ENCODE measurements at regions not wholly inside any gene's neighbourhood (a gene's known extent, or its start where the extent isn't known, plus 50 kb on each side); places are given as distances from the start of the nearest gene placed in this dataset.
A peak's percentile ranks its signal among the peaks of the same experiment; 100 is the strongest.
"Not testable (repeated sequence)": the region's sequence is repeated elsewhere in the genome, so short reads cannot be mapped to it uniquely, and the experiment has no call there.

DNA sequence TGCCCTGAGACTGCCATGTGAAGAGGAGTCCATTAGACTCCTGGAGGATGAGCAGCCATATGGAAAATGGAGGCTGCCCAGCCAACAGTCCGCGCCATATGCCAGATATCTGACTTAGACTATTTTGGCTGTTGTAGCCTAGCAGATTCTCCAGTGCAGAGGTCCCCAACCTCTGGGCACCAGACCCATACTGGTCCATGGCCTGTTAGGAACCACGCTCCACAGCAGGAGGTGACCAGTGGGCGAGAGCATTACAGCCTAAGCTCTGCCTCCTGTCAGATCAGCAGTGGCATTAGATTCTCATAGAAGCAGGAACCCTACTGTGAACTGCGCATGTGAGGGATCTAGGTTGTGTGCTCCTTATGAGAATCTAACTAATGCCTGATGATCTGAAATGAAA lies 851.9 kb downstream of the NR2F1-AS1 start:
- no peak for DNase-seq

DNA sequence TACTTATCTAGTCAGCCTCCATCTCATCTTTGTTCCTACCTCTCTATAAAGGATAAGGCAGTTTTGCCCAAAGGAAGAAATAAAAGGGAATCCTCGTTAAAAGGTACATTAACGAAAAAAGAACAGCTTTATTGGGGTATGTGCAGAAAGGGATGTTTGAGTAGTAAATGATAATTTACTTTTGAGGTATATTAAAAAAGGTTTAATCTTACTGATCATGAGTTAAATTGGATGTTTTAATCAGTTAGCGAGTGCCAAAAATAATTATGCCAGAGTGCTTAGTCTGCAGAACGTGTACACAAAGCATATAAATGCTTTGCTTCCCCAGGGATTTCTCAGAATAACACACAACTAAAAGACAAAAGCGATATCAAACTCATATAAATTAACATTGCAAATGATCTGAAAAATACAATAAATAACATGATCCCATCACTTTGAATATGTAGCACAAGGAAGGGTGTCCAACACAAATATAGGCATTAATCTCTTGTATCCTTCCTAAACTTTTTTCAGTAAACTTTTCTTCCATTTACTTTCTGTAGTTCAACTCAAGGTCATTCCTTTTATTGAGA lies 865.0 kb downstream of the NR2F1-AS1 start:
- DNase-seq: no peak

DNA sequence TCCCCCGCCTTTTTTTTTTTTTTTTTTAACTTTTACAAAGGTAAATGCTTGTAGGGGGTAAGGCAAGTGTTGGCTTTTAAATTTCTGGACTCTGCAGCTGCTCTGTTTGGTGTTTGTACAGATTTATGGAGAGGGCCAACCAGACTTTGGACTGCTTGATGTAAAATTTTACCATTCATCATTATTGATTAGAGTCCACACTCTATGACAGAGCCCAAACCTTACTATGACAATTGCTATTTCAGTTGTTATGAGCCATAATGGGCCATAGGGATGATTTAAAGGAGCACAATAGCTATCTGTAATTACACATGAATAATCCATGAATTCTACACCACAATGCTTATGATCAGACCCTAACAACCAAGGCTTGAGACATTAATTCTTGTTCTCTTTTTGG lies 867.2 kb downstream of the NR2F1-AS1 start:
- DNase-seq: no peak

DNA sequence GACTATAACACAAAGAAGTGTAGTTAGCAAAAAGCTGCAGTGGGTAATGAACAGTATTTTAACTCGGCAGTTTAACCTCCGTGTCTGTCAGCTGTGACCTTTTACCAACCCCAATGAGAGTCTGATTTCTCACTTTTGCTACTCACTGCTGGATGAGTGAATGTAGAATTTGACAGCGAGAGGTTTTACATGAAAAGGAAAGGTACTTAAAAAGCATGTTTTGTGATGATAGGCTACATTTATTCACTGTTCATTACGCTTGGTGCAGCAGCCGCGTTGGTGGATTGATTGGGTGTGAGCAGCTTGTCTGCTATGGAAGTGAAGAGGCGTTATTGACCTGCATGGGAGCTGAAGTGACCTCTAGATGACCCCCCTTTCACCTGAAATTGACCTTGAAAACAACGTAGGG lies 867.7 kb downstream of the NR2F1-AS1 start:
- DNase-seq: no peak

DNA sequence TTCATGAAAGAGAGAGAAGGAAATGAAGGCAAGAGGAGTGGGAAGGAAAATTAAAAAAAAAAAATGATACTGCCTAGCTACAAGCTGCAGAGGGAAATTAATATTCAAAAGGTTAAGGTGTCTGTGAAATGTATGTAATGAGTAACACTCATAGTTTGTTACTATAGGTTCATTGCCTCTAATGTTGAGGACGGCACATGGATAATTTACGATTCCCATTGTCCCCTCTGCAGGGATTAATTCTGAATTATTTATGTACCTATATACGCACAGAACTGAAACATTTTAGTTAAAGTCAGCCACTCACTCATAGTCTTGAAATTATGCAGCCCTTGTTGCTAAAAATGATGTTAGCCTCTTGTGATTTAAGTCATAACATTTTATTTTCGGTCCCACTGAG lies 869.1 kb downstream of the NR2F1-AS1 start:
- DNase-seq: no peak

DNA sequence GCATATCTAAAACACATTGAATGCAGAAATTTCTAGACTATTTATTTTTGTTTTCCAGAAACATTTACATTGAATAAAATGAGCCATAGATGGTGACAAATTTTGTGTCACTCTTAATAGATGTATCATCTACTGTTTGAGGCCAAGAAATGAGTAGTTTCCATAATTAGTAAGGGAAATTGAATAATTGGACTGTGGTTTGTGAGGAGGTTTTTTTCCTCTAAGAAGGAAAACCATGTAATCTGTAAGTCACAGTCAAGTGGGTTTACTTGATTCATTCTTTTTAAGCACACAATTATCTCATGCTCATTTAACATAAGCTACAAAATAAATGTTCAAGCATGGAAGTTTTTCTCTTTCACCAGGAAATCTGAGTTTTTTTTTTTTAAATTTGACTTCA lies 876.4 kb downstream of the NR2F1-AS1 start:
- DNase-seq: no peak

DNA sequence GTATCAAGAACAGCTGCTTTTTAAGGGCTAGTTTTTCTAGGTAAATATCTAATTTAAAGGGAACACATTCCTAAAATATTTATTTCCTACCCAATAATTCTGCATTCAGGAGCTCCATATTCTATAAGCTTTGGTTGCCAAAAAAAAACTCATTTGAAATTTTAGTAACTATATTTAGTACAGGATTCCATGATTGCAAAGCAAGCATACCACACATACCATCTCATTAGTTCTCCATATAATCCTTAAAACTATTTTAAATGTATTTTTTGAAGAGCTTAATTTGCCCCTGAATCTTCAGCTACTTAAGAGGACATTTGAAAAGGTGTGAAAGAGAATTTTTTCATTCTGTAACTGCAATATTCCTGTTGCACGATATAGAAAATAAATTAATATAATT lies 877.0 kb downstream of the NR2F1-AS1 start:
- DNase-seq: no peak

DNA sequence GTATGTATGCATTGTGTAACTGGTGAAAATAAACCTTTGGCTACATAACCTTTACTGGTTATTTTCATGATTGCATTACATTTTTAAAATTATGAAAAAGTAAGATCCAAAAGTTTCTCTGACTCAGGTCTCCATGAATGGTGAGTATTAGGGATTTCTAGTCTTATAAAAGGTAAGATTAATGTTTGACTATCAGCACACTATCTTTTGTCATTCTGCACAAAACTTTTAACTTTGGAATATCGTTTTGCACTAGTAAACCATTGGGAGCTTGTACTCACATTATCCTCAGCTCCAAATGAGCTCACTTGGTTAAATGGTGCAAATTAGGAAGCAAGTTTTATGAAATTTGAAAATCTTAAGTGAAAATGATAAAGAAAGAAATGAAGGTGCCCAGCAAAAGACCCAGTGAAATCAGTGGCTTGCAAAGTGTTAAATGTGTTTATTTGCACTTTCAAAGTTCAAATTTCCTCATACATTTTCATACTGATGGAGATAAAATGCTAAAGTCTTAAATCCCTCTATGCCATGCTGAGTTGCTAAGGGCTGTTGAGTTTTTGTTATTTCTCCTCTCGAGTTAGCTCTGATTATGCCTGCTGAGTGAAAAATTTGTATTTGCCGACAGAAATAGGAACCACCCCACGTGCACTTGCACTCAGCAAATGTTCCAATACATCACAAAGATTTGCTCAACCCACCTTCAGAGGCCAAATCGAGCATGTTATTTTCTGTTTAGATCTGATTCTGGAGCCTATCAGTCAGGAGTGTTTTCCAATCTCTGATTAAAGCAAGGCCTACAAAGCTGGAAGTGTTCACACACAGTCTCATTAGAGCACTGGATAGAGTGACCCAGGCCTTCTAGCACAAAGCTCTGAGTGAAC lies 885.7 kb downstream of the NR2F1-AS1 start:
- no peak for DNase-seq

DNA sequence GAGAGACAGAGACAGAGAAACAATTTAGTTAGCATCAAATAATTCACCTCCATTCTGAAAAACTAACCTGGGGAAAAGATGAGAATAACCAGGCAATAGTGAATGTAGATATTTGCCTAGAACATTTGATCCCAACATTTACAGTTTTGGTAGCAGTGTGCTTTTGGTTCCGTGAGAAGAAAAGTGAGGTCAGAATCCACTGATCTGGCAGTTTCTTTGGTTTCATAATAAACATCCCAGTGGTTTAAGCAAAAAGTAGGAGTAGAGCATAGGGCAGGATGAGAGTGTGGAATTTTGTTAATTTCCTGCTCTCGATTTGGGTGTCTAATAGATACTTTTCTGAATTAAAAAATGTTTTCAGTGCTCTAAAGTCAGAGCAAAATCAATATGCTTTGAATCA lies 887.0 kb downstream of the NR2F1-AS1 start:
- no peak for DNase-seq

DNA sequence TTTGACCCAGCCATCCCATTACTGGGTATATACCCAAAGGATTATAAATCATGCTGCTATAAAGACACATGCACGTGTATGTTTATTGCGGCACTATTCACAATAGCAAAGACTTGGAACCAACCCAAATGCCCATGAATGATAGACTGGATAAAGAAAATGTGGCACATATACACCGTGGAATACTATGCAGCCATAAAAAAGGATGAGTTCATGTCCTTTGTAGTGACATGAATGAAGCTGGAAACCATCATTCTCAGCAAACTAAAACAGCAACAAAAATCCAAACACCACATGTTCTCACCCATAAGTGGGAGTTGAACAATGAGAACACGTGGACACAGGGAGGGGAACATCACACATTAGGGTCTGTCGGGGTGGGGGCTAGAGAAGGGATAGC lies 889.1 kb downstream of the NR2F1-AS1 start:
- DNase-seq: not testable (repeated sequence)

DNA sequence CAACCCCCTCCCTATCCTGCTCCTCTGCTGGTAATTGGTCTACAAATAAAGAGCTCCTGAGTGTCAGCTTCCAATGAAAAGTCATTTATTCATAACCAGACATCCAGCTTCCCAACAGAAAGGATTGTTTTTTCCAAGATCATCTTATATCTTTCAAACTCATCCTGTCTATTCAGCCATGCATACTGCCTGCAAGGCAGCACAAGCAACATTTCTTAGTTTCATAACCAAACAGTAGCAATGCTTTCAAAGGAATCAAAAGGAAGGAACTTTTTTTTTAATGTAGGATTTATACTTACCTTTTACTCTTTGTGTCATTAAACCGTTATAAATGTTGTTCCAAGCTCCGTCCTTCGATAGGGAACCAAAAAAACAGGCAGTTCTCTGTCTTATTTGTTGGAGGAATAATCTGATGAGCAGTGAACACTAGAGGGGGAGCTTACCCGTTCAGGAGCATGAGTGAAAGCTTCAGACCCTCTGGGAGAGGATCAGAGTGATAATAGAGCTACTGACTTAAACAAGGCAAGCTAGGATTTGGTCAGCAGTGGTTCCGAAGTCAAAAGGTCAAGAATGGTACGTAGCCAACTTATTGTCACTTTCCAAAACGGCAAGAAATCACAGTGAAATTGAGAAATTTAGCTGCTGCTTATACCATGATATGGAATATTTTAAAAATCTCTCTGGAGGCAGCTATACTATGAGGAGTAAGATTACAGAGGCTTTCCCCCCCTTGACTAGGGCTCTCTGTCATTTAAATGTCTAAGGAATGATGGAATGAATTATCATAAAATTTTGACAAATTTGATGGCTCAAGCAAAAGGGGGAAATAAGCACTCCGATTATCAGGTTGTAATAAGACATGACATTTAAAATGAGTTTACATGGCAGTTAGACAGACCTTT lies 892.9 kb downstream of the NR2F1-AS1 start:
- DNase-seq: peak in 7 of 51 donors; percentile 0 to 26 (median 3)

DNA sequence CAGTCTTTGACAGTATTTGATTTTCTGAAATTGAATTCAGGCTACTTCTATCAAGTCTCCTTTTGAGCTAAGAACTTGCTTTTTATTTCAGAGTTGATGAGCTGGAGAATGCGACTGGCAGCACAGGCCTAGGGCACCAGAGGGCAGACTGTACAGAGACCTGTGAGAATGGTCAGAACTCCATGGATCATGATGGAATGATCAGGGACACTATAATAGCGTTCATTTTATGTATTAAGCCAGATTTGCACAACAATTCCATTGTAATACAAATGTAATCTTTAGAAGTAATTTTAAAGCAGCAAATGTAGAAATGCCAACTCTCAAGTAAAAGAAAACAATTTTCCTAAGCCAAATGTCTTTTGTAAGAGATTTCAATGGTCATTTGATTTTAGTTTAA lies 902.4 kb downstream of the NR2F1-AS1 start:
- peak in 14 of 51 donors; percentile 2 to 29 (median 8) for DNase-seq

DNA sequence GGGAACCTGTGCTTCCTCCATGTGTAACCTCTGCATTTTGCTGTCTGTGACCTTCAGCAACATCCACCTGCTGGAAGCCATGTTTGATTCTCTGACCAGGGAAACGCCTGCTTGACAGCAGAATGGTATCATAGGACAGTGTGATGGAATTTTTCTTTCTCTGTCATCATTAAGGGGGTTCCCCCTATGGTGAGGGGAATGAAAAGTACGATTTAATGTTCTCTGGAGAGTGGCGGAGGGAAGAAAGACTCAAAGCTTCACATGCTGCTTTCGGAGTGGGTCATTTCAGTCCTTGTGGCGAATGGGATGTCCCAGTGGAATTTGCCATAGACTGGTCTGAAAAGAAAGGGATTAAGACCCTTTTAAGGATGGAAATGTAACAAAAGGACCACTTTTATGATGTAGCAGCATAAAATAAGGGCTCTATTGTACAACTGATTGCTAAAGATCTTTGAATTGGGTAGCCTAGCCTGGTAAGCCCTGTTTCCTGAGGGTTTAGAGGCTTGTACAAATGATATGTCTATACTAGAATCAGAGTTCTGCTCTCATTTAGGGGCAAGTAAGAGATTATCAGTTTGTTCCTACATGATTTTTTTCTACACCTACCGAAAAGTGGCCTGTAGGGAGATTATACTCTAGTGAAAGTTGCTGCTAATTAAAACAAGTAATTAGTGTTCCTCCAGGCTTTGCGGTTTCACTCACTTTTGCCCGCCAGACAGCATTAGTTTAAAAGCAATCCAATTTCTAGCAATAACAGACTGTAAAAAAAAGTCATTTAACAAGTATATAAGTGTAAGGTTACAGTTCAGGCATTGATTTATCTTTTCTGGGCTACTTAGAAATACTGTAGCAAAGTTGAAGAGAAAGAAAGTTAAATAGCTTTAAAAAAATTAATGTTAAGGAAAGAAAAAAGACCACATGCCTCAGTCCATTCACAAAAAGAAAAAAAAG lies 904.5 kb downstream of the NR2F1-AS1 start:
- no peak for DNase-seq

DNA sequence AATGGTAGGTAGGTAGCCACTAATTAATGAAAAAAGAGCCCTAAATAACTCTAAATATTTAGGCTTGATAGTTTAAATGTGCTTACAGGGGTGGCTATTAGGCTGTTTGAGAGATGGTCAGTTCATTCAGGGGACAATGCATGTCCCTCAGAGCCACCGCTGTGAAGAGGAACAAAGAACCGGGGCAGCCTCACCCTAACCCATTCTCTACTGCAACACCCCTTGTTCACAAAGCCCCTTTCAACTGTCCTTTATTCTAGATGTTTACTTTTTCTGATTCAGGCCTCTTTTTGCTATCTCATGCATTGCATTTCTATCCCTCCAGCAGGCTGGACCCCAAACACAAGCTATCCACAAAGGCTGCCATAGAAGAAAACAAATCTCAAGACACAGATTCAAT lies 906.7 kb downstream of the NR2F1-AS1 start:
- no peak for DNase-seq

DNA sequence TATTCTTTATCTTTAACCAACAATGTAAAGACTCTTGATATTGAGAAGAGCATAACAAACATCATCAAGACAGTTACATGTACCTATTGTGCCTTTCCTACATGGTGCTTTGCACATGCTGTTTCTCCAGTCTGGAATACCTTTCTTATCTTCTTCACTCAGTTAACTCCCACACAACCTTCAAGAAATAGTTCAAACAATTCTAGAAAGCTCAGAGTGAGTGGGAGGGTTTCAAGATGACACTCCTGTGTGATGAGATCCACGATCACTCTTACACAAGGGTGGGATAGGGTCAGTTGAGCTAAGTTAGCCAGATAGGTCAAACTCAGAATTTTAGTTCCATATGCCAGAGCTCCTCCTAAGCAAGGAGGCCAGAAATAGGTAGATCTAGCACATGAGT lies 915.5 kb downstream of the NR2F1-AS1 start:
- no peak for DNase-seq

DNA sequence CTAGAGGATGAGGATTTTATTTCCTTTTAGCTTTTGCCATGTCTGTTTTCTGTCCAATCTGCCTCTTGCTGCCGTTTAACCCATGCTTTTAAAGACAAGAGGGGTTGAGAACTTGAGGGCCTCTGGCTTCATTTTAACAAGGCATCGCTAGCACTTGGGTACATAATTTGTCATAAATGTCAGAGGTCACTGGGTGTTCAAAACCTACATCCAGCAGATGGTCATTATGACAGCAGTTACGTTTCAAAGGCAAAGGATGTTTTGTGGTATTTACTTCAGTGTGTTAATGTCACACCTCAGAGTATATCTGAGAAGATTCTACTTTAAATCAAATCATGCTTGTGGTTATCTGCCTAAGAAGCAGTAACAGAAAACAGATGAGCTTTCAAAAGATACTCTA lies 918.3 kb downstream of the NR2F1-AS1 start:
- no peak for DNase-seq

DNA sequence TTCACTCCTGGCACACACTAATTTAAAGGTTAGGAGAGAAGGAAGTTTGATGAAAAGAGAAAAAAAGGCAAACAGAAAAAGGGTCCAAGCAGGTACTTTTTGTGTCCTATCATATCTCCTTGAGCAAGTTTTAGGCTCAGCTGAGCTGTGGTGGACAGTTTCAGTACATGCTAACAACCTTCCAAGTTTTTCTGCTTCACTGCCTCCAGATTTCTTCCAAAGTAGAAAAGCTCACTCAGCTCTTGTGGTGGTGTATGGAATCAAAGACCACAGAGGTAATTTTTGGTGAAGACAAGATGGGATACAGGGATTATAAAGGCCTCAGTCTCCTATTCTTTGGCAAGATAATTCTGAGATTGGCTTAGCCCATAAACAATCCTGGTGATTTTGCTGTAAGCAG lies 921.8 kb downstream of the NR2F1-AS1 start:
- no peak for DNase-seq

DNA sequence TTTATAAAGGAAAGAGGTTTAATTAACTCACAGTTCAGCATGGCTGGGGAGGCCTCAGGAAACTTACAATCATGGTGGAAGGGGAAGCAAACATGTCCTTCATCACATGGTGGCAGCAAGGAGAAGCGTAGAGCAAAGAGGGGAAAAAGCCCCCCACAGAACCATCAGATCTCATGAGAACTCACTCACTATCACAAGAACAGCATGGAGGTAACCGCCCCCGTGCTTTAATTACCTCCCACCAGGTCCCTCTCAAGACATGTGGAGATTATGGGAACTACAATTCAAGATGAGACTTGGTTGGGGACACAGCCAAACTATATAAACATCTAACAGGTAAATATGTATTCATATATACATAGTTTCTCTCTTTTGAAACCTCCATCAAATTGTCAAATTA lies 926.4 kb downstream of the NR2F1-AS1 start:
- not testable (repeated sequence) for DNase-seq

DNA sequence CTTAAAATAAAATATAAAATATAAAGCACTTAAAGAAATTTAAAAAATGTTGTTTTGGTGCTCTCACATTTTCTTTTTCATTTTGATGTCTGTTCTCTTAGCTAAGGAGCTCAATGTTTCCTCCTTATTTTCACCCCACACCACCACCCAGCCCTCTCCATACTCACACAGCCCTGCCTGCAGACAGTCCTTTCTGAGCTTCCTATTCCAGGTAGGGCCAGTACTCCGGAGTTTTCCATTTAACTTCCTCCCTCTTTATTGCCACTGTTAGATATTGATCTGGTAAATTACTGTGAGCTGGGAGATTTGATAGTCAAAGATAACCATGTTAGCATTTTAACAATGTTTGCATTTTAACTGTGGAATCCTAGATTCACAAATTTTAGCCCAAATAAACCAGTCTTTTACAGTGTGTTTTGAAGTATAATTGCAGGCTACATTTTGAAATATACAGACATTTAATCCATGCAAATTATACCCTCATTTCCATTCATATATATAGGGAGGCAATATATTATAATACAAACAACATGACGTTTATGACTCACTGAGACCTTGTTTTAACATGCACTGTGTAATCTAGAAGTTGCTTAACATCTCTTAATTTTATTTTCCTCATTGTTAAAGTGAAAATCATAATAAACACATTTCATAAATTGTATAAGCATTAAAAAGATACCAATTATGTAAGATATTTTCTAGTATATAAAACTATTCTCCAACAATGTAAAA lies 927.1 kb downstream of the NR2F1-AS1 start:
- DNase-seq: no peak

DNA sequence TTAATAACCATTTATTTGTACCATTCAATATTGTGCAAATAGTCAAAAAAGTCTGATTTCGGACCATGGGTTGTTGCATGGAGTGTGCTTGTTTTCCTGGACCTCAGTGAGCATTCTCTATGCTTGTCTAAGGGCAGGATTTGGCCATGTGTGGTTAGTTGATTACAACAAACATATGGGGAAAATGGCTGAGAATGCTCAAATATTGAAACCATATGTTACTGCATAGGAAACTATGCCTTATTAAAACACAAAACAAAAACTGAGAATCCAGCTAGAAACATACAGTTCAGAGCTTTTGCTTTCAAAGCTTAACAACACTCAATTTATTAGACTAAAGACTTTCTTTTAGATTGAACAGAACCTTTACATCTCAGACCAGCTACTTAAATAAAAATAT lies 928.3 kb downstream of the NR2F1-AS1 start:
- no peak for DNase-seq
